ENCODE measurements at regions not wholly inside any gene's neighbourhood (a gene's known extent, or its start where the extent isn't known, plus 50 kb on each side); places are given as distances from the start of the nearest gene placed in this dataset.

GRCh38 chr12:34233618-34234017, 211.3 kb downstream of the ALG10 start (continued):
- TF ChIP-seq ZBTB49 (CRISPR knock-in tag; IDR thresholded peaks at IDR 0.05; ENCODE audit: borderline replicate concordance) (no peak), ZNF572 (CRISPR knock-in tag; IDR thresholded peaks at IDR 0.05) (no peak), RBFOX2 (IDR thresholded peaks at IDR 0.05; ENCODE audit: low read depth, low read length) (no peak), MTF2 (CRISPR knock-in tag; IDR thresholded peaks at IDR 0.05; ENCODE audit: borderline replicate concordance) (no peak), EEA1 (CRISPR knock-in tag; IDR thresholded peaks at IDR 0.05; ENCODE audit: borderline replicate concordance) (no peak), MBNL3 (CRISPR knock-in tag; conservative IDR thresholded peaks at IDR 0.05) (no peak), BRCA1 (CRISPR knock-in tag; IDR thresholded peaks at IDR 0.05) (no peak)

- no peaks in the 10 kb centered on the region for H3K9me3 ChIP-seq (ENCODE audit: low read length)
- H2AFZ ChIP-seq (ENCODE audit: low read length): no peak overlapping the region
- BruUV-seq (replicated peaks): no TSS peak
- H3K27ac ChIP-seq (ENCODE audit: extremely low read length, insufficient read depth, low read length): no peak overlapping the region
- FAIRE-seq (peak; percentile 51), ATAC-seq (no peak), DNase-seq (ENCODE audit: low spot score) (no peak)
- 60% methylated on average over 3 of the region's 3 CpGs for whole genome bisulfite sequencing (ENCODE audit: low lambda C conversion rate)
- H3K4me1 ChIP-seq (ENCODE audit: insufficient read depth, low read length): no peaks in the 10 kb centered on the region
- H3K9ac ChIP-seq (ENCODE audit: insufficient read depth, low read depth, low read length): no peak overlapping the region
- intact Hi-C loops (cut with micrococcal nuclease; ENCODE audit: unreplicated experiment) (no loop called here), in situ Hi-C loops (cut with HindIII; ENCODE audit: extremely low pct_ligation_motif_present, low pct_unique_long_range_greater_than_20kb) (no loop called here)
- H3K79me2 ChIP-seq (ENCODE audit: insufficient read depth, low read length): no peaks in the 10 kb centered on the region
- no peak overlapping the region for H3K4me3 ChIP-seq (replicated peaks in 1 of 3; ENCODE audit: insufficient read depth in 1 of 3, low read depth in 2 of 3, low read length in 3 of 3)
- H3K4me2 ChIP-seq (ENCODE audit: low read depth, low read length): no peak overlapping the region
- H3K27me3 ChIP-seq (ENCODE audit: control insufficient read depth in 1 of 2, insufficient read depth in 2 of 2, low read length in 2 of 2): no peaks in the 10 kb centered on the region
- CTCF ChIA-PET (ENCODE audit: low intra/inter-chr PET ratio, low total read pairs): no interaction called here
- POLR2A ChIA-PET: no interaction called here
- H4K20me1 ChIP-seq (ENCODE audit: insufficient read depth, low read length): no peaks in the 10 kb centered on the region
- no peaks in the 10 kb centered on the region for H3K36me3 ChIP-seq (replicated peaks in 1 of 2; ENCODE audit: control insufficient read depth in 1 of 2, insufficient read depth in 2 of 2, low read length in 2 of 2)
- TF ChIP-seq CREB1 (IDR thresholded peaks at IDR 0.05) (peak; percentile 97), CREB1 (CRISPR knock-in tag; IDR thresholded peaks at IDR 0.05) (no peak), FOXA1 (IDR thresholded peaks at IDR 0.05) (peak; percentile 33; the same call in 1 of the 2 replicates), FOXA1 (CRISPR knock-in tag; IDR thresholded peaks at IDR 0.05) (no peak), SOX6 (IDR thresholded peaks at IDR 0.05) (0 out of 2 replicates have a peak, but pooled peaks have one; percentile 37), SOX6 (CRISPR knock-in tag; IDR thresholded peaks at IDR 0.05) (no peak), ZBTB40 (IDR thresholded peaks at IDR 0.05) (no peak), ZBTB40 (CRISPR knock-in tag; IDR thresholded peaks at IDR 0.05) (no peak)
These were observed 213.8 kb downstream of the ALG10 start for GRCh38 chr12:34236073-34236472.

Data from HepG2 (cell line).